NCI-H1092 (cell line): ENCODE measurements at regions not wholly inside any gene's neighbourhood (a gene's known extent, or its start where the extent isn't known, plus 50 kb on each side); places are given as distances from the start of the nearest gene placed in this dataset.
A peak's percentile ranks its signal among the peaks of the same experiment; 100 is the strongest.
"Not testable (repeated sequence)": the region's sequence is repeated elsewhere in the genome, so short reads cannot be mapped to it uniquely, and the experiment has no call there.

Experiments used
- DNase-seq: peaks from one replicate; lab custom pipeline; 2025; lab: John Stamatoyannopoulos, UW

GRCh38 chr13:65943024-65943423 lies 1287.1 kb downstream of the PCDH9 start:
- DNase-seq, result no peak

GRCh38 chr13:65940720-65941119 lies 1289.4 kb downstream of the PCDH9 start:
- peak; percentile 92 for DNase-seq

GRCh38 chr13:65937251-65937650 lies 1292.9 kb downstream of the PCDH9 start:
- peak; percentile 51 for DNase-seq

- no peak for DNase-seq
Measured at GRCh38 chr13:65936249-65936648, 1293.9 kb downstream of the PCDH9 start.

GRCh38 chr13:65932587-65933239 lies 1297.4 kb downstream of the PCDH9 start:
- no peak for DNase-seq

GRCh38 chr13:65932013-65932412 lies 1298.1 kb downstream of the PCDH9 start:
- DNase-seq, result no peak

- no peak for DNase-seq
Measured at GRCh38 chr13:65929436-65929835, 1300.7 kb downstream of the PCDH9 start.

GRCh38 chr13:65926750-65927171 lies 1303.4 kb downstream of the PCDH9 start:
- peak; percentile 66 for DNase-seq

- DNase-seq, result not testable (repeated sequence)
Measured at GRCh38 chr13:65922846-65923245, 1307.3 kb downstream of the PCDH9 start.

- no peak for DNase-seq
Measured at GRCh38 chr13:65921933-65922332, 1308.2 kb downstream of the PCDH9 start.

GRCh38 chr13:65917731-65918130 lies 1312.4 kb downstream of the PCDH9 start:
- no peak for DNase-seq

GRCh38 chr13:65915195-65915594 lies 1314.9 kb downstream of the PCDH9 start:
- DNase-seq, result peak; percentile 10

- no peak for DNase-seq
Measured at GRCh38 chr13:65914716-65915115, 1315.4 kb downstream of the PCDH9 start.

GRCh38 chr13:65913173-65913572 lies 1317.0 kb downstream of the PCDH9 start:
- DNase-seq, result no peak

GRCh38 chr13:65912516-65912915 lies 1317.6 kb downstream of the PCDH9 start:
- DNase-seq, result no peak

- no peak for DNase-seq
Measured at GRCh38 chr13:65911546-65912193, 1318.5 kb downstream of the PCDH9 start.

- no peak for DNase-seq
Measured at GRCh38 chr13:65909501-65909900, 1320.6 kb downstream of the PCDH9 start.

- DNase-seq, result no peak
Measured at GRCh38 chr13:65907666-65908525, 1322.2 kb downstream of the PCDH9 start.

- DNase-seq, result no peak
Measured at GRCh38 chr13:65901723-65902122, 1328.4 kb downstream of the PCDH9 start.

GRCh38 chr13:65894049-65894448 lies 1336.1 kb downstream of the PCDH9 start:
- DNase-seq, result no peak

- no peak for DNase-seq
Measured at GRCh38 chr13:65892859-65893258, 1337.3 kb downstream of the PCDH9 start.

- no peak for DNase-seq
Measured at GRCh38 chr13:65889368-65889767, 1340.8 kb downstream of the PCDH9 start.

GRCh38 chr13:65882810-65883209 lies 1347.3 kb downstream of the PCDH9 start:
- no peak for DNase-seq
